ENCODE measurements at regions not wholly inside any gene's neighbourhood (a gene's known extent, or its start where the extent isn't known, plus 50 kb on each side); places are given as distances from the start of the nearest gene placed in this dataset.

DNA sequence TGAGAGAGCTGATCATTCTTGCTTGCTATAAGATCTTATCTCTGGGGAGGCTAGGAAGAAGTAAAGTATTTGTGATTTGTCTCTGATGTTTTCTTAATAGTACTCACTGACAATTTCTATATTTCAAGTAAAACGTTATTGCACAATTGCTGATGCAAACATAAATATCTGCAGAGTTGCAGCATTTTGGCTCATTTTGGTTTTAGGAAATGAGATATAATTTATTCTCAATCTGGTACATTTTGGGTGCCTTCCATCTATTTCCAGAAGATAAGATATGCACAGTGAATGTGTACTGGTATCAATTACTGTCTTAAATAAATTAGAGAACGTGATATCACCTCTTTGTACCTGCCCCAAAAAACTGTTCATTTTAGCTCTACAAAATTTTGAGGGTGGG is 1431.5 kb downstream of the BRINP3 start (continued):
- TF ChIP-seq CTCF (conservative IDR thresholded peaks at IDR 0.05; ENCODE audit: low read depth in 2 of 2): no peak

DNA sequence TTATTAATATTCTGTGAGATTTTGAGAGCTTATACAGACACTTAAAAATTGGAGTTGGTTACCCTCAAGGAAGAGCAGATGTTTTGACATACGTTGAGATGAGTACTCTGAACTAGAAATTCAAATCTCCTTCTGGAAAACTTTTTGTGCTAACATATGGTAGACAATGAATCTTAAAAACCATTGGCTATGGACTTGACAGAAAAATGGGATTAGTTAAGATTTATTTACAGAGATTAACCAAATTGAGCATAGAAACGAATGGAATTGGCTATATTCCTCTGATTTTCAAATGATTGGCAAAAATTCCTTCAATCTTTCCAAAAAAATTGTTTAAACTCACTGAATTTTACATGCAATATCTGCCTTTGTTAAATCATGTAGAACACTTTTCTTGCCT is 1392.9 kb downstream of the BRINP3 start:
- Histone ChIP-seq H3K9me2 (ENCODE audit: insufficient read depth) (no peaks in the 10 kb centered on the region), H3K4me2 (no peak overlapping the region), H3K27me3 (ENCODE audit: insufficient read depth) (no peaks in the 10 kb centered on the region), H2AFZ (no peak overlapping the region), H4K20me1 (replicated peaks; ENCODE audit: insufficient read depth) (no peaks in the 10 kb centered on the region), H3K36me3 (ENCODE audit: insufficient read depth) (no peaks in the 10 kb centered on the region), H3K79me2 (replicated peaks; ENCODE audit: insufficient read depth) (no peaks in the 10 kb centered on the region), H3F3A (replicated peaks; ENCODE audit: low read depth) (no peaks in the 10 kb centered on the region), H3K27ac (ENCODE audit: low read depth) (no peak overlapping the region), H3K4me1 (ENCODE audit: insufficient read depth) (no peaks in the 10 kb centered on the region), H3K4me3 (no peak overlapping the region)
- Mint-ChIP-seq H3K9me3 (no peaks in the 10 kb centered on the region), H3K4me1 (no peaks in the 10 kb centered on the region), H3K27ac (no peak overlapping the region), H3K36me3 (ENCODE audit: low read depth) (no peaks in the 10 kb centered on the region), H3K27me3 (ENCODE audit: insufficient read depth, low read depth, poor library complexity) (no peaks in the 10 kb centered on the region), H3K4me3 (no peak overlapping the region)
- ATAC-seq: no peak
- no peak for DNase-seq (ENCODE audit: low spot score)
- TF ChIP-seq POLR2AphosphoS5 (IDR thresholded peaks at IDR 0.05; ENCODE audit: low read depth) (no peak), JUNB (IDR thresholded peaks at IDR 0.05; ENCODE audit: unreplicated experiment) (no peak), CREB1 (CRISPR knock-in tag; IDR thresholded peaks at IDR 0.05; ENCODE audit: low read depth) (no peak), ETS1 (IDR thresholded peaks at IDR 0.05) (no peak), CTCF (conservative IDR thresholded peaks at IDR 0.05; ENCODE audit: low read depth in 2 of 2) (no peak), ZNF331 (CRISPR knock-in tag; IDR thresholded peaks at IDR 0.05; ENCODE audit: low read depth) (no peak), STAT1 (IDR thresholded peaks at IDR 0.05; ENCODE audit: unreplicated experiment) (no peak), EZH2phosphoT487 (IDR thresholded peaks at IDR 0.05; ENCODE audit: unreplicated experiment) (no peak), EZH2 (IDR thresholded peaks at IDR 0.05; ENCODE audit: low read depth, unreplicated experiment) (no peak)
- TF ChIP-seq, protein P1, sequence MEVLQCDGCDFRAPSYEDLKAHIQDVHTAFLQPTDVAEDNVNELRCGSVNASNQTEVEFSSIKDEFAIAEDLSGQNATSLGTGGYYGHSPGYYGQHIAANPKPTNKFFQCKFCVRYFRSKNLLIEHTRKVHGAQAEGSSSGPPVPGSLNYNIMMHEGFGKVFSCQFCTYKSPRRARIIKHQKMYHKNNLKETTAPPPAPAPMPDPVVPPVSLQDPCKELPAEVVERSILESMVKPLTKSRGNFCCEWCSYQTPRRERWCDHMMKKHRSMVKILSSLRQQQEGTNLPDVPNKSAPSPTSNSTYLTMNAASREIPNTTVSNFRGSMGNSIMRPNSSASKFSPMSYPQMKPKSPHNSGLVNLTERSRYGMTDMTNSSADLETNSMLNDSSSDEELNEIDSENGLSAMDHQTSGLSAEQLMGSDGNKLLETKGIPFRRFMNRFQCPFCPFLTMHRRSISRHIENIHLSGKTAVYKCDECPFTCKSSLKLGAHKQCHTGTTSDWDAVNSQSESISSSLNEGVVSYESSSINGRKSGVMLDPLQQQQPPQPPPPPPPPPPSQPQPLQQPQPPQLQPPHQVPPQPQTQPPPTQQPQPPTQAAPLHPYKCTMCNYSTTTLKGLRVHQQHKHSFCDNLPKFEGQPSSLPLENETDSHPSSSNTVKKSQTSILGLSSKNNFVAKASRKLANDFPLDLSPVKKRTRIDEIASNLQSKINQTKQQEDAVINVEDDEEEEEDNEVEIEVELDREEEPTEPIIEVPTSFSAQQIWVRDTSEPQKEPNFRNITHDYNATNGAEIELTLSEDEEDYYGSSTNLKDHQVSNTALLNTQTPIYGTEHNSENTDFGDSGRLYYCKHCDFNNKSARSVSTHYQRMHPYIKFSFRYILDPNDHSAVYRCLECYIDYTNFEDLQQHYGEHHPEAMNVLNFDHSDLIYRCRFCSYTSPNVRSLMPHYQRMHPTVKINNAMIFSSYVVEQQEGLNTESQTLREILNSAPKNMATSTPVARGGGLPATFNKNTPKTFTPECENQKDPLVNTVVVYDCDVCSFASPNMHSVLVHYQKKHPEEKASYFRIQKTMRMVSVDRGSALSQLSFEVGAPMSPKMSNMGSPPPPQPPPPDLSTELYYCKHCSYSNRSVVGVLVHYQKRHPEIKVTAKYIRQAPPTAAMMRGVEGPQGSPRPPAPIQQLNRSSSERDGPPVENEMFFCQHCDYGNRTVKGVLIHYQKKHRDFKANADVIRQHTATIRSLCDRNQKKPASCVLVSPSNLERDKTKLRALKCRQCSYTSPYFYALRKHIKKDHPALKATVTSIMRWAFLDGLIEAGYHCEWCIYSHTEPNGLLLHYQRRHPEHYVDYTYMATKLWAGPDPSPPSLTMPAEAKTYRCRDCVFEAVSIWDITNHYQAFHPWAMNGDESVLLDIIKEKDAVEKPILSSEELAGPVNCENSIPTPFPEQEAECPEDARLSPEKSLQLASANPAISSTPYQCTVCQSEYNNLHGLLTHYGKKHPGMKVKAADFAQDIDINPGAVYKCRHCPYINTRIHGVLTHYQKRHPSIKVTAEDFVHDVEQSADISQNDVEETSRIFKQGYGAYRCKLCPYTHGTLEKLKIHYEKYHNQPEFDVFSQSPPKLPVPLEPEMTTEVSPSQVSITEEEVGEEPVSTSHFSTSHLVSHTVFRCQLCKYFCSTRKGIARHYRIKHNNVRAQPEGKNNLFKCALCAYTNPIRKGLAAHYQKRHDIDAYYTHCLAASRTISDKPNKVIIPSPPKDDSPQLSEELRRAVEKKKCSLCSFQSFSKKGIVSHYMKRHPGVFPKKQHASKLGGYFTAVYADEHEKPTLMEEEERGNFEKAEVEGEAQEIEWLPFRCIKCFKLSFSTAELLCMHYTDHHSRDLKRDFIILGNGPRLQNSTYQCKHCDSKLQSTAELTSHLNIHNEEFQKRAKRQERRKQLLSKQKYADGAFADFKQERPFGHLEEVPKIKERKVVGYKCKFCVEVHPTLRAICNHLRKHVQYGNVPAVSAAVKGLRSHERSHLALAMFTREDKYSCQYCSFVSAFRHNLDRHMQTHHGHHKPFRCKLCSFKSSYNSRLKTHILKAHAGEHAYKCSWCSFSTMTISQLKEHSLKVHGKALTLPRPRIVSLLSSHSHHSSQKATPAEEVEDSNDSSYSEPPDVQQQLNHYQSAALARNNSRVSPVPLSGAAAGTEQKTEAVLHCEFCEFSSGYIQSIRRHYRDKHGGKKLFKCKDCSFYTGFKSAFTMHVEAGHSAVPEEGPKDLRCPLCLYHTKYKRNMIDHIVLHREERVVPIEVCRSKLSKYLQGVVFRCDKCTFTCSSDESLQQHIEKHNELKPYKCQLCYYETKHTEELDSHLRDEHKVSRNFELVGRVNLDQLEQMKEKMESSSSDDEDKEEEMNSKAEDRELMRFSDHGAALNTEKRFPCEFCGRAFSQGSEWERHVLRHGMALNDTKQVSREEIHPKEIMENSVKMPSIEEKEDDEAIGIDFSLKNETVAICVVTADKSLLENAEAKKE (CRISPR knock-in tag; IDR thresholded peaks at IDR 0.05): no peak
- TF ChIP-seq, protein P2, sequence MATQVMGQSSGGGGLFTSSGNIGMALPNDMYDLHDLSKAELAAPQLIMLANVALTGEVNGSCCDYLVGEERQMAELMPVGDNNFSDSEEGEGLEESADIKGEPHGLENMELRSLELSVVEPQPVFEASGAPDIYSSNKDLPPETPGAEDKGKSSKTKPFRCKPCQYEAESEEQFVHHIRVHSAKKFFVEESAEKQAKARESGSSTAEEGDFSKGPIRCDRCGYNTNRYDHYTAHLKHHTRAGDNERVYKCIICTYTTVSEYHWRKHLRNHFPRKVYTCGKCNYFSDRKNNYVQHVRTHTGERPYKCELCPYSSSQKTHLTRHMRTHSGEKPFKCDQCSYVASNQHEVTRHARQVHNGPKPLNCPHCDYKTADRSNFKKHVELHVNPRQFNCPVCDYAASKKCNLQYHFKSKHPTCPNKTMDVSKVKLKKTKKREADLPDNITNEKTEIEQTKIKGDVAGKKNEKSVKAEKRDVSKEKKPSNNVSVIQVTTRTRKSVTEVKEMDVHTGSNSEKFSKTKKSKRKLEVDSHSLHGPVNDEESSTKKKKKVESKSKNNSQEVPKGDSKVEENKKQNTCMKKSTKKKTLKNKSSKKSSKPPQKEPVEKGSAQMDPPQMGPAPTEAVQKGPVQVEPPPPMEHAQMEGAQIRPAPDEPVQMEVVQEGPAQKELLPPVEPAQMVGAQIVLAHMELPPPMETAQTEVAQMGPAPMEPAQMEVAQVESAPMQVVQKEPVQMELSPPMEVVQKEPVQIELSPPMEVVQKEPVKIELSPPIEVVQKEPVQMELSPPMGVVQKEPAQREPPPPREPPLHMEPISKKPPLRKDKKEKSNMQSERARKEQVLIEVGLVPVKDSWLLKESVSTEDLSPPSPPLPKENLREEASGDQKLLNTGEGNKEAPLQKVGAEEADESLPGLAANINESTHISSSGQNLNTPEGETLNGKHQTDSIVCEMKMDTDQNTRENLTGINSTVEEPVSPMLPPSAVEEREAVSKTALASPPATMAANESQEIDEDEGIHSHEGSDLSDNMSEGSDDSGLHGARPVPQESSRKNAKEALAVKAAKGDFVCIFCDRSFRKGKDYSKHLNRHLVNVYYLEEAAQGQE (IDR thresholded peaks at IDR 0.05; ENCODE audit: unreplicated experiment): no peak

Measured in GM23338 (cell line).